GM12865 (cell line): ENCODE measurements at regions not wholly inside any gene's neighbourhood (a gene's known extent, or its start where the extent isn't known, plus 50 kb on each side); places are given as distances from the start of the nearest gene placed in this dataset.

Experiments
- DNase-seq: peaks from one replicate; pipeline ENCODE4 v3.0.0; 2010; ENCODE audit warnings: low read depth
- H3K4me3 ChIP-seq: 2 replicates; pipeline ENCODE4 v1.5.1; 2011; ENCODE audit warnings: mild to moderate bottlenecking, low read depth, low read length, control low read depth
- TF ChIP-seq, protein P1 (sequence below): IDR thresholded peaks from 2 replicates; pipeline ENCODE4 v1.5.1; 2011; ENCODE audit warnings: low read length, control low read depth, low read depth, inconsistent platforms; ENCODE audit not compliant: insufficient read depth; ENCODE audit errors: missing control alignments

DNA sequence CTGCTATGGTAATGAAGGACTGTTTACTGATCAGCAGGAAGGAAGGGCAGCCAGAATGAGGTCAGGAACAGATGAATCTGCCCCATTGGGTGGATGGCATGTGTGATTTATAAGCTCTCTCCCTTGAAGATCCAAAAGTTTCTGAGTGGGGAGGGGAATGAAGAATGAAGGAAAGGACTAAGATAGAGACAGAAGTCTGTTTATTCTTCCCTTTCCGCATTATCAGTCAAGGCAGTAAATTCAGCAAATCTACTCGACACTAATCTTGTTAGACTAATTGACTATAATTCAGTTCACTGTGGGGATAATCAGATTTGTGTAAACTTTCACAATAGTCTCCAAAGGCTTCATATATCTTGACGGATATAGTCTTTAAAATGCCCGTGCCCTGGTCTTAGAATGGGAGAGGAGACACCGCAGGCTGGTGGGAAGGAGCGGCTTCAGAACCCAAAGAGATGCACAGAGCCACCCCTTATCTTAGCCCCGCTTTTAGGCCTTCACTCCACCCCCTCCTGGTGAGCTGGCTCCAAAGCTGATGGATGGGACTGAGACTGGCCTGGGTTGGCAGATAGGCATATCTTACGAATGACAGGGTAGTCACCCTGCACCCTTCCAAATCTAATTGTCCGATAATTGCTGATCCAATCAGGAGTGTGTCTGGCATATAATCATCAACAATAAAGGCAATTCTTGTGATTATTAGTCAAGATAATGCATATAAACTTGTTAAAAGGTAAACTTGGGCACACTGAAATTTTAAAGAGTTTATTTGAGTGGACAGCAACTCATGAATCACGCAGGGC lies 76.0 kb upstream of the PPM1J start:
- no peak for DNase-seq
- TF ChIP-seq, protein P1, sequence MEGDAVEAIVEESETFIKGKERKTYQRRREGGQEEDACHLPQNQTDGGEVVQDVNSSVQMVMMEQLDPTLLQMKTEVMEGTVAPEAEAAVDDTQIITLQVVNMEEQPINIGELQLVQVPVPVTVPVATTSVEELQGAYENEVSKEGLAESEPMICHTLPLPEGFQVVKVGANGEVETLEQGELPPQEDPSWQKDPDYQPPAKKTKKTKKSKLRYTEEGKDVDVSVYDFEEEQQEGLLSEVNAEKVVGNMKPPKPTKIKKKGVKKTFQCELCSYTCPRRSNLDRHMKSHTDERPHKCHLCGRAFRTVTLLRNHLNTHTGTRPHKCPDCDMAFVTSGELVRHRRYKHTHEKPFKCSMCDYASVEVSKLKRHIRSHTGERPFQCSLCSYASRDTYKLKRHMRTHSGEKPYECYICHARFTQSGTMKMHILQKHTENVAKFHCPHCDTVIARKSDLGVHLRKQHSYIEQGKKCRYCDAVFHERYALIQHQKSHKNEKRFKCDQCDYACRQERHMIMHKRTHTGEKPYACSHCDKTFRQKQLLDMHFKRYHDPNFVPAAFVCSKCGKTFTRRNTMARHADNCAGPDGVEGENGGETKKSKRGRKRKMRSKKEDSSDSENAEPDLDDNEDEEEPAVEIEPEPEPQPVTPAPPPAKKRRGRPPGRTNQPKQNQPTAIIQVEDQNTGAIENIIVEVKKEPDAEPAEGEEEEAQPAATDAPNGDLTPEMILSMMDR, result no peak
- H3K4me3 ChIP-seq, result no peak overlapping the region

DNA sequence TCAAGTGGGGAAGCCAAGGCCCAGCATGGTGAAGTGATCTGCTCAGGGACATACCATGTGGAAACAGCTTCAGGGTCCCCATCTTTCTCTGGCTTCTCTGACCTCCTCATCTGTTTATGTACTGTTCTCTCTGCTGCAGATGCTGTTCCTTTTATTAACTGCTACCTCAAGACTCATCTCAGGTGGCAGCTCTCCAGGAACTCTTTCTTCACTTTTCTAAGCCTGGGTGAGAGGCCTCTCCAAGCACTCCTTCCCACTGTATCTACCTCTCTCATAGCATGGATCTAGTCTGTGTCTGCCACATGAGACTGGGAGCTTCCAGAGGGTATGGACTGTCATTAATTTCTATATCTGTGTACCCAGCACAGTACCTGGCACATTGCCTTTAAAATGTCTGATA lies 73.4 kb upstream of the PPM1J start:
- no peak overlapping the region for H3K4me3 ChIP-seq

DNA sequence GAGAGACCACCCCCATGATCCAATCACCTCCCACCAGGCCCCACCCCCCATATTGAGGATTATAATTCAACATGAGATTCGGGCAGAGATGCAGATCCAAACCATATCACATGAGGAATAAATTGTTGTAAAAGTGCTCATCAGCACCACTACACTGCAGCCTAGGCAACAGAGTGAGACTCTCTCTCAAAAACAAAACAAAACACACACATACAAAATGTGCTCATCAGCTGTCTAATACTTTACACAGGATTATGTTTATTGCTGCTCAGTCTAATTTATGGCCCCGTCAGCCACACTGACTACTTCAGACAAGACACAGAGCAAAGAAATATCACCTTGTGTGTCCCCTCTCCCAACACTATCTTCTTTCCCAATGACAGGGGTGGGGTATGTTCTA lies 72.9 kb upstream of the PPM1J start:
- no peak for DNase-seq
- TF ChIP-seq, protein P1, result no peak
- no peak overlapping the region for H3K4me3 ChIP-seq

More for the DNA sequence above, 73.4 kb upstream of the PPM1J start:
- TF ChIP-seq, protein P1, result no peak
- no peak for DNase-seq

DNA sequence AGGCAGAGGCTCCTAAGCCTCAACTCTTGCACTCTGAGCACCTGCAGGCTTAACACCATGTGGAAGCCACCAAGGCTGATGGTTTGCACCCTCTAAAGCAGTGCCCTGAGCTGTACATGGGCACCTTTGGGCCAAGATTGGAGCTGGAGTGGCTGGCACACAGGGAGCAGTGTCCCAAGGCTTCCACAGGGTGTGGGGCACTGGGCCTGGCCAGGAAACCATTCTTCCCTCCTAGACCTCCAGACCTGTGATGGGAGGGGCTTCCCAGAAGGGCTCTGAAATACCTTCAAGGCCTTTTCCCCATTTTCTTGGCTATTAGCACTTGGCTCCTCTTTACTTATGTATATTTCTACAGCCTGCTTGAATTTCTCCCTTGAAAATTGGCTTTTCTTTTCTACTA lies 67.9 kb upstream of the PPM1J start:
- H3K4me3 ChIP-seq, result no peak overlapping the region
- TF ChIP-seq, protein P1, result no peak
- no peak for DNase-seq

DNA sequence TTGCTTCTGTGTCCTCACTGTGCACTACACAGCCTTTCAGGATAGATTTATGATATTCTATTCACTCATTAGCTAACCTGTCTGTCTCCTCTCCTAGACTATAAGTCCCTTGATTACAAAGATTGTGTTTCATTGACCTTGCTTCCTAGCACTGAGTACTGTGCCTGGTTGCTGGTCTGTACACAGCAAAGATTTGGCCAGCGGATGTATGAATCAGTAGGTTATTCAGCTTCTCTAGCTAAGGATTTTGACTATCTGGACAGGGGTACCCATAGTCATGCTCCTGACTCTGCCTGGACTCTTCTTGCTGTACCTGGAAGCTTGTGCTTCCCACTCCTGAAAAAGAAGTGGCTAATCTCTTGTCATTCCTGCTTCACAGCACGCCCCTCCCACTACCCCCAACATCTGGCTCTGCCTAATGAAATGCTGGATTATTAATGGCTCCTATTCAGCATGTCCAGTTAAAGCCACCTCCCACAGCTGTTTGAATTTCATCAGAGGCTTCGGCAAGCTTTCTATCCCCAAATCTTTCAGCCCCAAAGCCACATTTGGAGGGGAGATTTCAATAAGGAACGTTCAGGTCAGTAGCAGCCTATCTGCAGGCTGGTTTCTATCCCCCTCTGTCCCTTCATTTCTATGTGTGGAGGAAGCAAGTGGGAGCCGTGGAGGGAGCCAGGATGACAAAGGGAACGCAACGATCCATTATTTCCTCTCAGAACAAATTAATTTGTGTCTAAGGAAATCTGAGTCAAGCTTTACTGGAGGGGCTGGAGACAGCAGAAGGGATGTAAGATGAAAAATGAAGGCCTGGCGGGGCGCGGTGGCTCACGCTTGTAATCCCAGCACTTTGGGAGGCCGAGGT lies 64.8 kb upstream of the PPM1J start:
- H3K4me3 ChIP-seq, result no peak overlapping the region
- TF ChIP-seq, protein P1, result no peak
- DNase-seq, result no peak

DNA sequence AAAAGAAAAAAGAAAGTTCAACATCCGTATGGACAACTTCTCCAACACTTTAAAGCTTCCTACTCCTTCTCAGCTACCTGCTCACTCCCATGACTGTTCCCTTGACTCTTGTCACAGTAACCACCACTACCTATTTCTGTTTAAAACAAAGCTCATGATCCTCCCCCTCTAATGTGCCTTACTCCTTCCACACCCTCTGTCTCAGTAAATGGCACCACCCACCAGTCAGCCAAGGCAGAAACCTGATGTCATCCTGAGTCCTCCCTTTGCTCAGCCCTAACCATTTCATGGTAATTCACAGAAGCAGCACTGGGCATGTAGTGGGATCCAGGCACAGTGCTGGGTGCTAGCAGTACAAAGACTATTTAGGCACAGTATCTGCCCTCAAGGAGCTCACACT lies 63.0 kb upstream of the PPM1J start:
- TF ChIP-seq, protein P1, result no peak
- no peak overlapping the region for H3K4me3 ChIP-seq
- no peak for DNase-seq
